HepG2 (cell line): ENCODE measurements at regions not wholly inside any gene's neighbourhood (a gene's known extent, or its start where the extent isn't known, plus 50 kb on each side); places are given as distances from the start of the nearest gene placed in this dataset.

Experiments
- ESRRA ChIP-seq: sonication (generic); formaldehyde crosslinking; IDR thresholded peaks from 2 replicates; pipeline ENCODE4 v1.5.1; 2020; ENCODE audit warnings: mild to moderate bottlenecking, low read depth, missing genetic modification reagents
- EZH2 ChIP-seq: conservative IDR thresholded peaks from 2 replicates; pipeline ENCODE4 v1.6.1; 2012; ENCODE audit warnings: mild to moderate bottlenecking, low read depth, low read length, moderate library complexity
- KAT8 ChIP-seq: IDR thresholded peaks from 2 replicates; pipeline ENCODE4 v1.6.1; 2016; ENCODE audit warnings: missing genetic modification reagents, missing compliant biosample characterization
- RBM39 ChIP-seq: fragments of 200-400 bp; formaldehyde crosslinking; IDR thresholded peaks from one replicate; pipeline ENCODE4 v1.6.1; 2018; ENCODE audit warnings: antibody characterized with exemption, mild to moderate bottlenecking, low read depth, low read length; ENCODE audit not compliant: poor library complexity, severe bottlenecking
- SP4 ChIP-seq: sonication (generic); formaldehyde crosslinking; IDR thresholded peaks from 2 replicates; pipeline ENCODE4 v1.8.1; 2023; ENCODE audit warnings: mild to moderate bottlenecking, missing genetic modification reagents
- SRF ChIP-seq: IDR thresholded peaks from 2 replicates; pipeline ENCODE4 v1.6.1; 2011; ENCODE audit warnings: mild to moderate bottlenecking, low read depth, low read length, moderate library complexity
- TAF15 ChIP-seq: fragments of 200-400 bp; formaldehyde crosslinking; IDR thresholded peaks from one replicate; pipeline ENCODE4 v1.6.1; 2018; ENCODE audit warnings: mild to moderate bottlenecking, low read depth, low read length; ENCODE audit not compliant: poor library complexity, severe bottlenecking
- TCF7L2 ChIP-seq: IDR thresholded peaks from 2 replicates; pipeline ENCODE4 v1.6.1; 2011; ENCODE audit warnings: mild to moderate bottlenecking, low read depth, low read length, moderate library complexity
- ZNF230 ChIP-seq: sonication (generic); formaldehyde crosslinking; IDR thresholded peaks from 2 replicates; pipeline ENCODE4 v1.4.0; 2020; ENCODE audit warnings: mild to moderate bottlenecking, missing genetic modification reagents
- ZNF501 ChIP-seq: sonication (generic); formaldehyde crosslinking; IDR thresholded peaks from 2 replicates; pipeline ENCODE4 v1.5.1; 2020; ENCODE audit warnings: mild to moderate bottlenecking, moderate library complexity, missing genetic modification reagents
- ZNF781 ChIP-seq: sonication (generic); formaldehyde crosslinking; IDR thresholded peaks from 2 replicates; pipeline ENCODE4 v1.5.1; 2020; ENCODE audit warnings: borderline replicate concordance, mild to moderate bottlenecking, missing genetic modification reagents; ENCODE audit errors: not compliant biosample characterization
- TF ChIP-seq, protein P1 (sequence below): sonication (generic); formaldehyde crosslinking; IDR thresholded peaks from 2 replicates; pipeline ENCODE4 v1.4.0; 2020; ENCODE audit warnings: low read depth, mild to moderate bottlenecking, missing genetic modification reagents
- TF ChIP-seq, protein P2 (sequence below): sonication (generic); formaldehyde crosslinking; IDR thresholded peaks from 2 replicates; pipeline ENCODE4 v1.5.0; 2020; ENCODE audit warnings: mild to moderate bottlenecking, missing genetic modification reagents, moderate library complexity
- TF ChIP-seq, protein P3 (sequence below): sonication (generic); formaldehyde crosslinking; IDR thresholded peaks from 2 replicates; pipeline ENCODE4 v1.4.0; 2020; ENCODE audit warnings: missing genetic modification reagents

DNA sequence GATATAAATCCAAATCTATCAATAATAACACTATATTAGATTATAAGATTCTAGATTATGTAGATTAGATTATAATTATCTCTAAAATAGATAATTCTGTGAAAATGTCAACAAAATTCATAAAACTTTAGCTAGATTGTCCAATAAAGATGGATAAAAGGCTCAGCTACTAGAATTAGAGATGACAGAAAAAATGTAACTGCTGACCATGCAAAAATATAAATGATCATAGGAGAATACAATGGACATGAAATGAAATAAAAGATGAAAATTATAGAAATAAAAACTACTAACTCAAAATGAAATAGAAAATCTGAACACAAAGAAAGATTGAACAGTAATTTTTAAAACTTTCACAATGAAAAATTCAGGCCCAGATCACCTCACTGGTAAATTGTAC lies 1332.1 kb upstream of the CELF2 start:
- no peak for TF ChIP-seq ESRRA (CRISPR knock-in tag)
- TF ChIP-seq, protein P1, sequence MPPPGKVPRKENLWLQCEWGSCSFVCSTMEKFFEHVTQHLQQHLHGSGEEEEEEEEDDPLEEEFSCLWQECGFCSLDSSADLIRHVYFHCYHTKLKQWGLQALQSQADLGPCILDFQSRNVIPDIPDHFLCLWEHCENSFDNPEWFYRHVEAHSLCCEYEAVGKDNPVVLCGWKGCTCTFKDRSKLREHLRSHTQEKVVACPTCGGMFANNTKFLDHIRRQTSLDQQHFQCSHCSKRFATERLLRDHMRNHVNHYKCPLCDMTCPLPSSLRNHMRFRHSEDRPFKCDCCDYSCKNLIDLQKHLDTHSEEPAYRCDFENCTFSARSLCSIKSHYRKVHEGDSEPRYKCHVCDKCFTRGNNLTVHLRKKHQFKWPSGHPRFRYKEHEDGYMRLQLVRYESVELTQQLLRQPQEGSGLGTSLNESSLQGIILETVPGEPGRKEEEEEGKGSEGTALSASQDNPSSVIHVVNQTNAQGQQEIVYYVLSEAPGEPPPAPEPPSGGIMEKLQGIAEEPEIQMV = no peak
- no peak for TF ChIP-seq EZH2
- no peak for TF ChIP-seq SP4 (CRISPR knock-in tag)
- TF ChIP-seq SRF = no peak
- TF ChIP-seq ZNF230 (CRISPR knock-in tag) = no peak
- no peak for TF ChIP-seq TCF7L2
- no peak for TF ChIP-seq RBM39
- TF ChIP-seq KAT8 (CRISPR knock-in tag) = no peak
- TF ChIP-seq ZNF501 (CRISPR knock-in tag) = no peak
- TF ChIP-seq, protein P2, sequence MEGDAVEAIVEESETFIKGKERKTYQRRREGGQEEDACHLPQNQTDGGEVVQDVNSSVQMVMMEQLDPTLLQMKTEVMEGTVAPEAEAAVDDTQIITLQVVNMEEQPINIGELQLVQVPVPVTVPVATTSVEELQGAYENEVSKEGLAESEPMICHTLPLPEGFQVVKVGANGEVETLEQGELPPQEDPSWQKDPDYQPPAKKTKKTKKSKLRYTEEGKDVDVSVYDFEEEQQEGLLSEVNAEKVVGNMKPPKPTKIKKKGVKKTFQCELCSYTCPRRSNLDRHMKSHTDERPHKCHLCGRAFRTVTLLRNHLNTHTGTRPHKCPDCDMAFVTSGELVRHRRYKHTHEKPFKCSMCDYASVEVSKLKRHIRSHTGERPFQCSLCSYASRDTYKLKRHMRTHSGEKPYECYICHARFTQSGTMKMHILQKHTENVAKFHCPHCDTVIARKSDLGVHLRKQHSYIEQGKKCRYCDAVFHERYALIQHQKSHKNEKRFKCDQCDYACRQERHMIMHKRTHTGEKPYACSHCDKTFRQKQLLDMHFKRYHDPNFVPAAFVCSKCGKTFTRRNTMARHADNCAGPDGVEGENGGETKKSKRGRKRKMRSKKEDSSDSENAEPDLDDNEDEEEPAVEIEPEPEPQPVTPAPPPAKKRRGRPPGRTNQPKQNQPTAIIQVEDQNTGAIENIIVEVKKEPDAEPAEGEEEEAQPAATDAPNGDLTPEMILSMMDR = no peak
- TF ChIP-seq ZNF781 (CRISPR knock-in tag) = no peak
- no peak for TF ChIP-seq TAF15
- TF ChIP-seq, protein P3, sequence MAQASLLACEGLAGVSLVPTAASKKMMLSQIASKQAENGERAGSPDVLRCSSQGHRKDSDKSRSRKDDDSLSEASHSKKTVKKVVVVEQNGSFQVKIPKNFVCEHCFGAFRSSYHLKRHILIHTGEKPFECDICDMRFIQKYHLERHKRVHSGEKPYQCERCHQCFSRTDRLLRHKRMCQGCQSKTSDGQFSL = no peak
